Hindlimb muscle (tissue), 1 donor: ENCODE measurements at regions not wholly inside any gene's neighbourhood (a gene's known extent, or its start where the extent isn't known, plus 50 kb on each side); places are given as distances from the start of the nearest gene placed in this dataset.

Experiments
- DNase-seq: peaks from one replicate; pipeline ENCODE4 v3.0.0-alpha.2; 2013

DNA sequence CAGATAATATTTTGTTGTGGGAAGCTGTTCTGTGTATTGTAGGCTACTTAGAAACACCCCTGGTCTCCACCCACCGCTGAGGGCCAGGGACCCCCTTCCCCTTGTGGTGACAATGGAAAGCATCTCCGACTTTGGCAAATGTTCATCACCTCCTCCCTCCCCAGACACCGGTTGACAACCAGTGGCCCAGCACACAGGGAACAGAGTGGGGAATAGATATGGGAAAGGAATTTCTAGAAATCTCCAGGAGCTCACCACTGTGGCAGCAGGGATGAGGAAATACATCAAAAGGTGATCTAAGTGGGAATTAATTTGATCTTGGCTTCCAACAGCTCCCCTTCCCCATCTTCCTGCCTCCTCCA, 257.3 kb upstream of the FOXQ1 start:
- no peak for DNase-seq

DNA sequence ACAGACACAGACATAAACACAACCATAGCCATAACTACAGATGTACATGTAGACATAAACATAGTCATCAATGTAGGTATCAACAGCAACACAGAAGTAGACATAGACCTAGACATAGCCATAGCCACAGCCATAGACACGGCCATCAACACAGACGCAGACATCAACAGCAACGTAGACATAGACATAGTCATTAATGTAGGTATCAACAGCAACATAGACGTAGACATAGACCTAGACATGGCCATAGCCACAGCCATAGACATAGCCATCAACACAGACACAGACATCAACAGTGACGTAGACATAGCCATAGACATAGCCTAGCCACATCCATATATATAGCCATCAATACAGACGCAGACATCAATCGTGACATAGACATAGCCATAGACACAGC, 258.3 kb upstream of the FOXQ1 start:
- DNase-seq: no peak

DNA sequence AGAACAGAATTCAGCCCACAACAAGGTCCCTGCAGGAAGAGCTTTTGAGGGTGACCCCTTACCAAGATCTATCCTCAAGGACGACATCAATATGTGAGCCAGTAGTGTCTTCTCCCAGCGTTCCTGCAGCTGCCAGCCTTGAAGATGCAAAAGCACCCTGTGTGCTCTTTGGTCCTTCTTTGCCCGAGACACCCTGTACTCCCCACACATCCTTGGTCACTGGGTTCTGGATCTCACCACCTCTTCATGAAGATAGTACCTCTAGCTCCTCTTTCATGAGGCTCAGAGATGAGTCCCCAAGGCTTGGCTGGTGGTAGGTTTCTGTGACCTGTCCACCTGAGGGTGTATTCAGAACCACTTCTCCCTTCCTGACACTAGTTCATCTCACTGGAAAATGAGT, 259.6 kb upstream of the FOXQ1 start:
- no peak for DNase-seq

DNA sequence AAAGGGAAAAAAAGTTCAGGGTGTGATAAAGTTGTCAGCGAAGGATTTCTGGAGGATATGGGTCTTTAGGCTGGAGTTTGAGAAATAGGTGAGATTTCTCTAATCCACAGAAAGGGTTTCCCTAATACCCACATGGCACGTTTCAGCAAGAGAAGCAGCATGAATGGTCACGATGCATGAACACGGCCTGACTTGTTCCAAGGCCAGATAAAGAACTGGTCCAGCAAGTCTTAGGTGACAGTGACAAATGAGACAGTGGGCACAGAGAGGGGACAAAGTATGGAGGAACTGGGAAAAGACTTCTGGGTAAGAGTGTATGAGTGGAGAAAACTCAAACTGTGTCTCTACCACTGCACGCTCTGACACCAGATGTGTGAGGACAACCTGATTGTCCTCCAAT, 262.0 kb upstream of the FOXQ1 start:
- no peak for DNase-seq

DNA sequence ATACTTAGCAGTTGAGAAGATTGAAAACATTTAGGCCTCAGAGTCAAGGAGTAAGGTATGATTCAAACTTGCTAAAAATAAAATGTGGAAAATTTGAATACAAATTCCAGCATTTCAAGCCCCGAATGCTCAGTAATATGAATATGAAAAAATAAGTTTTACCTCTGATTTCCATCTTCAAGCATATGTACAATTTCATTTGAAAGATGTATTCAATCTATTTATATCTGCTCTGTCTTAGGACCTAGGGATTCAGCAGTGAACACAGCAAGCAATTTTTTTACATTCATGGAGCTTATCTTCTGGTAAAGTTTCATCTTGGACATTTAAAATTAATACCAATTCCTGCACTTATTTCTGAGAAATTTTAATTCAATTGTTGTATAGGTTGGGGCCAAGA, 262.7 kb upstream of the FOXQ1 start:
- DNase-seq: no peak

DNA sequence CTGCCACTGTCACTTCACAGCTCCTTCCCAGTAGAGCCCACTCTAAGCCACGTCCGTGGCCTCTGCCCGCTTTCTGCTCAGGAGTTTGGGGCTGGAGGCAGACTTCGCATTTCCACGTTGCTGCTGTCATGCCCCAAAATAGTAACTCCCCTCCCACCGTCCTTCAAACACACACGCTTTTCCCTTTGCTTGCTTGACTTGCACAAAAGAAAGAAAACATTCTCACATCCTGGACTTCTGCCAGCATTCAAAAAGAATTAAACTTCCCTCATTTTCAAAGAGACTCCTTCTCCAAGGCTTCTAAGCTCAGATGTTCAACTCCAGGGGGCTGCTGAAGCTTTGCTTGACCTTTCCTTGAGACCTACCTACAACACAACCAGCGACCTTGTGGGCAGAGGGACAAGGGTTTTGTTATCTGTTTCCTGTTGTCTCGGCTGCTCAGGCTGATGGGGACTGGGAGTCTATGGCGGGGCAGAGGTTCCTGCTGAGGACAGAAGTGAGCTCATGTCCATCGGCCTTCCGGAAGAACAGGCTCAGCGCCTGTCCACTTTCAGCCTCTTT, 263.8 kb upstream of the FOXQ1 start:
- DNase-seq: no peak

DNA sequence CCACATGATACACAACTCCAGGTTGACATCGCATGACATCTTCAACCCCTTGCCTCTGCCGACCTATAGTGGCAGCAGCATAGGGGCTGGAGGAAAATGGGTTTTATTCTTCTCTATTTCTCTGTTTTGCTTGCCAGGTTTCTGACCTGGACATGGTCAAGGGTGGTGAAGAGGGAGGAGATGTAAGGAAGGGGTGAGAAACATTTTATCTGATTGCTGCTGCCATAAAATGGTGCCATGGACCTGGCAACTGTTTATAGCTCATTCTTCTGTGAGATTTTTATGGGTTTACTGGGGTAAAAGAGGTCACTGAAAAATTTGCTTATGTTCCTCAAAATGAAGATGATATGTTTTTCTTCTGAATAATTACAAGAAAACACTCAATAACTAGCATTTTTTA, 266.7 kb upstream of the FOXQ1 start:
- DNase-seq: no peak

DNA sequence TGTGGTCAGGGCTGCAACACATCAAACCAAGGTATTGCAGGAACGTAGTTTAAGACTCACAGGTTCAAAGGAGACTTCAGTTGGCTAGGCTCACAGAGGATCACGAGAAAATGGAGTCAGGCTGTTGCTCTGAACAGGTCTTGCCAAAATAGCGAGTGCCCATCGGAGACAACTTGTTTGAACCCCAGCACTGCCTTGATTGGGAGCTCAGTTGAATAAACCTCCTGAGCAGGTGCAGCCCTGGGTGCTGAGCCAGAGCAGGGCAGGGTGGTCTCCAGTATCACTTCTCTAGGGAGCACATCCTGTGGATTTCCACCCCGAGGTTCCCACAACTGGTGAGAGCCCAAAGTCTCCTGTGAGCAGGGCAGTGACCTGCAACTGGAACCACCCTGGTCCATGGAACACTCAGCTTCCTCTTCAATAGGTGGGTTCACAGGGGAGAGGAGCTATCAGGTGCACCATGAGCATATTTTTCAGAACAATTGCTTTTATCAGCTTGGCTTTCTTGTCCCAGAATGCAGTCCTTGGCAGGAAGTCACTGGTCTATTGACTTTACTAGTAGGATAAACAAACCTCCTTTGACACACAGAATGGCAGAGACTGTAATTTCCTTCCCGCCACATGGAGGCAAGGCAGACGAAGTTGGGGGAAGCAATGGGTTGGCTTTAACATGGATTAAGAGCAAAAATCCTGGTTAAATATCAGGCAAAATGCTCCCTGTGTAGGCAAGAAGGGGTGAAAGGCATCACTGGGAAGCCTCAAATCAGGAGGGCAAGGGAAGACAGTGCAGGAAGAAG, 267.7 kb upstream of the FOXQ1 start:
- no peak for DNase-seq

DNA sequence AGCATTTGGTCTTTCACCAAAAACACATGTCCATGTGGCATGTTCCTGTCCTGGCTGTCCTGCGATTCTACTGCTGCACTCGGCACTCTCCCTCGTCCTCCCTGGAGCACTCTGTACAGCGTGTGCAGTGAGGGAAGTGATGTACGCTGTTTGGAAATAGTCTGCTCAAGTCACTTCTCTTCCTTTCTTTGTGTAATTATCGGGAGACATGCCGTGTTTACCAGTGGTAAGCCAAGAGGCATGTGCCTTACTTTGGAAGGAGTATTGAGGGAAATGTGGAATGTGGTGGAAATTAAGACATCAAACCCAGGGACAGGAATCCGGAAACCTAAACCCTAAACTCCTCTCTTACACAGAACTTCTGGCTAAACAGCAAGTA, 268.5 kb upstream of the FOXQ1 start:
- no peak for DNase-seq

DNA sequence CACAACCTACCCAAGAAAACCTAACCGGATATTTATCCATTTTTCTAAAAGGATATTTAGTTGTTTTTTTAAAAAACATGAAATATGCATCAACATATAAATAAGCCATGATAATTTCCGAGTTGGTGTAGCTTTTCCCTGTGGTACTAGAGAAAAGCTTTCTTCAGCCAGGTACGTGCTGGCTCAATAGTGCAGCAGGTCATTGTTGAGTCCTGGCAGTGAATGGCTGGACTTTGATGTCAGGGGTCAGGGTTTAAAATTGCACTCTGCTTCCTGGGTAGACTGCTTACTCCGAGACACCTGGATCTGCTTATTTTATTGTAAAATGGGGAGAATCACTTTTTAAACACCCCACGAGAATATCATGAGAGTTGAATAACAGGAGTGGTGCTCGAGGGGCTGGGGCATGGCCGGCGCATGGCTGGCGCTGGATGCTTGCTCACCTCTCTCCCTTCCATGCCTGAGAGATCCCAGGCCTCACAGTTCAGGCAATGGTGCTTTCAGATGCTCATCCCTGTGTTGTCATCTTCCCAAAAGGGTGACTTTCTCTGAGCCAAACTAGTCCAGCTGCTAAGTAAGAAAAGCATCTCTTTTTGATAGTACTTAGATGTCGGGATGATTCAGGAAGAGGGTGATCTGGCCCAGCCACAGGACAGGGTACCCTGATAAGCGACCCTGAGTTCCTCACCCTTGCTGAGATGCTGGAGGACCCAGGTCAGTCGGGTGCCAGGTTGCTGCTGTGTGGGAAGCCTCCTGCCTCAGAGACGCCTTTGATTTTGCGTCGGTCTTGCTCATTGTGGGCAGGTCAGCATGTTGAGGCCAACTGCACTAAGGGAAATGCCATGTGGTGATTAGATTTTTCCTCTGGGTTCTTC, 269.1 kb upstream of the FOXQ1 start:
- no peak for DNase-seq

DNA sequence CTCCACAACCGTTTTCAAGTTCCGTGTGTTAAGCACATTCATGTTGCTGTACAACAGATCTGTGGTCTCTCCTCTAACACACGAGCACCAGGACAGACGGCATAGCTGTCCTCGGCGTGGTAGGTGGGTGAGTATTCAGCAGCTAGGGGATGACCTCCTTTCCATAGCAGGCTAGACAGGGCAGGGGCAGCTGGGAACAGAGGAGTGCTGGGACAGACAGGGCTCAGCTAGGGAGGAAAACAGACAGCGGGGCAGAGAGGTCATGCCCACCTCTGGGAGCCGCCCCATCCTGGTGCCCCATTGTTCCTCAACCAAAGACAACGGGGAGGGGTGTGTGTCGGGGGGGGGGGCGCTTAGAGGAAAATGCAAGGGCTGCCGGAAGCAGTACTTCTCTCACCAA, 271.5 kb upstream of the FOXQ1 start:
- no peak for DNase-seq

DNA sequence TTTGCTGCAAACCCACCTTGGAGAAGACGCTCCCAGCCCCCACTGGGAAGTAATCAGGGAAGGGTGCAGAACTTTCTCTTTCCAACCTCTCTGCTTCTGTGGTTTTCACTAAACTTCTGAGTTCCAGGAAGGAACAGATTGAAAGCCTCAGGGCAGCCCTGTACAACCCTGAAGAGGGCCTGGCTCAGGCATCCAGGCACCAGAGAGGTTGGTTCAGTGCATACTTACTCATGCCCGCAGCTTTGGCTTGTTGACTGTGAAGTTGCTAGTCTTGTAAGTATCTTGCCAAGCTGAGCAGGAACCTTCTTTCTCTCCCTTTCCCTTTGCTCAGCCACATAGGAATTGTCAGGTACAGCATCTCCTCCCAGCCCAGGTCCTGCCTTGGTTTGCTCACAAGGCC, 272.2 kb upstream of the FOXQ1 start:
- no peak for DNase-seq

DNA sequence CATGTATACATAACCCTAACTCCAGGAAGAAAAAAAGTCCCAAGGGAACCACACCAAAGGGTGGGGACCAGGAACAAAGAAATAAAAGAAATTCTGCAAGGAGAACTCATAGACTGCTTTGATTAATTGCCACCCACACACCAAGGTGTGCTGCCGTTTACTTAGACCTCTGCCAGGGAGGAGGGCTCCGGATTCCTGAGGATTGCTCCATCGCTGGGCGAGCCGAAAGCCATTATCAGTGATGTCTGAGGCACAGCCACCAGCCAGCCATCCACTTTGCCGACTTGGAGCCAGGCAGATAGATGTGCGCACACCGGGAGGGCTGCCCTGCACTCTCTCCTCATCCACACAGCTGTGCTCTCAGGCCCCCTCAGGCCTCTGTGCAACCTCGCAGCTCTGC, 272.7 kb upstream of the FOXQ1 start:
- DNase-seq: no peak

DNA sequence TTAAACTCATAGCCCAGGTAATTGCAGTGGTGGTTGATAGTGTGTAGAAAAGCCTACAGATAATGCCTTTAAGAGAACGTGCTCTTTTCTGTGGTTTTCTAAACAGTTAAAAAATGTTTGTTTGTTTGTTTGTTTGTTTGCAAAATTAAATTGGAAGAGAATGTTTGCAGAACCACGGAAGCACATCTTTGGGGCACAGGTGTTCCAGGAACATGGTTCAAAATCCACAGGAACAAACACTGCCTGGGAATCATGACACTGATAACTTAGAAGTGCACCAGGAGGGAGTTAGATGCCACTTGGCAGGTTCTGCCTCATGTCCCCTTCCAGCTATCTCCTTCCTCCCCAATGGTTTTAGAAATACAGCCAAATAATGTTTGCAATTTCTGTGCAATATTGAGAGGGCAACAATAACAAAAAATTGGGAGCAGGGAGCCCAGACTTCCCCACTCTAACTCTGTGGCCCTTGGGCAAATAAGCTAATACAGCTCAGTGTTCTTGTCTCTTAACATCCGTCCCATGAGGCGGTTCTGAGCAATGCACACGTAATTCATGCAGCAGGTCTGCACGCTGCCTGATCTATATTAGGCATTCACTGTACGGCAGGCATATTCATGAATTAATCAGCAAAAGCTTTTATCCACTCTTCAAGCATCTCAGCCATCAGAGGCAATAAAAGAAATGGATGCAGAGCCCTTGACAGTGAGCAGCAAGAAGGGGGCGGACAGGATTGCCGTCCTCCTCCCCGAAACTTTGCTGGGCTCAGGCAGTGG, 274.3 kb upstream of the FOXQ1 start:
- DNase-seq: no peak

DNA sequence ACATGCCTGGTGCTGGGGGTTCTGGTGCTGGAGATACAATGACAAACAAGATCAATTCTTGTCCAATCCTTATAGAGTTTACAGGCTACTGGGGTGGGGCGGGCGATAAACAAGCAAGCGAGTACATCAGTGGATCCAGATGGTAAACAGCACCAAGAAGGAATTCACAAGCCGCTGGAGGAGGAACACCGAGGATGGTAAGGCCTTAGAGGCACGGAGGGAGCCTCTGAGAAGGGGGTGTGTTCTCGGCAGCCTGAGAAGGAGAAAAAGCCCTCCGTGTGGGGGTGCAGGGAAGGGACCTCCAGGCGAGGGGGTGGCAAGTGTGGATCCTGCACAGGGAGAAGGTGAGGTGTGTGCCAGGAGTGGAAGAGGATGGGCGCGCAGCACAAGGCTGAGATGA, 276.5 kb upstream of the FOXQ1 start:
- no peak for DNase-seq

DNA sequence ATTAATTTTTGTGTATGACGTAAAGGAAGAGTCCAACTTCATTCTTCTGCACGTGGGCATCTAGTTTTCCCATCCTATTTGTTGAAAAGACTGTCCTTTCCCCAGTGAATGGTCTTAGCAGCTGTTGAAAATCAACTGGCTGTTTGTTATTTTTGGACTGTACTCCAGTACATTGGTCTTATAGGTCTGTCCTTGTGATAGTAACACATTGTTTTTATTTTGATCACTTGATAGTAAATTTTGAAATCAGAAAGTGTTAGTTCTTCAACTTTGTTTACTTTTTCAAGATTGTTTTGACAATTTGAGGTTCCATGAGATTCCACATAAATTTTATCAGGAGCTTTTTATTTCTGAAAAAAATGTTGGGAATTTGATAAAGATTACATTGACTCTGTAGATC, 280.2 kb upstream of the FOXQ1 start:
- DNase-seq: no peak

DNA sequence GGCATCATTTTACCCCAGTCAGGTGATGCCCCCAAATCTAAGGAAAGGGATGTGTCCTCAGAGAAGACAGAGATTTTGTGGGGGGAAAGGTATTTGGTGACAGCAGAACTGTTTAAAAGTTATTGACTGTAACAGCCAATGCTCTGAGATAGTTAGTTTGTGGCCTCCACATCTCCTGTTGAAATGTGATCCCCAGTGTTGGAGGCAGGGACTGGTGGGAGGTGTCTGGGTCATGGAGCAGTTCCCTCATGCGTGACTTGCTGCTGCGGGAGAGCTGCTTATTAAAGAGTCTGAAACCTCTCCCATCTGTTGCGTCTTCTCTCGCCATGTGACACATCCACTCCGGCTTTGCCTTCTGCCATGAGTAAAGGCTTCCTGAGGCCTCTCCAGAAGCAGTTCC, 282.8 kb upstream of the FOXQ1 start:
- DNase-seq: no peak

DNA sequence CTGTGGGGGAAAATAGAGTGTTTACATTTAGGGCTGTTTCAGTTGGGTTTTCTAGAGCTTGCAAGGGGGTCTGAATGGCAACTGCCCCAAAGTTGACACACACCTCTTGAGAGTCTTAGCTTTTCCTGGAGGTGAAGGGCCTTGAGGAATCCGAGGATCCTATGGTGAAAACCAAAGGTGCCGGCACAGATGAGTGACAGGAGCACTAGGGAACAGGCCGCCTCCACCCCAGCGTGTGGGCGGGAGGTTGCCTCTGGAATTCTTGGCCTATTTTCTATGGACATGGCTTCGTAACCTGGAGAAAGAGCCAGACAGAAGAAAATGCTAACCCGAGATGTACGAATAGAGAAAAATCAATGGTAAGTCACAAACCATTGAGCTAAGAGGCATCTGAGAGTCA, 283.2 kb upstream of the FOXQ1 start:
- no peak for DNase-seq

DNA sequence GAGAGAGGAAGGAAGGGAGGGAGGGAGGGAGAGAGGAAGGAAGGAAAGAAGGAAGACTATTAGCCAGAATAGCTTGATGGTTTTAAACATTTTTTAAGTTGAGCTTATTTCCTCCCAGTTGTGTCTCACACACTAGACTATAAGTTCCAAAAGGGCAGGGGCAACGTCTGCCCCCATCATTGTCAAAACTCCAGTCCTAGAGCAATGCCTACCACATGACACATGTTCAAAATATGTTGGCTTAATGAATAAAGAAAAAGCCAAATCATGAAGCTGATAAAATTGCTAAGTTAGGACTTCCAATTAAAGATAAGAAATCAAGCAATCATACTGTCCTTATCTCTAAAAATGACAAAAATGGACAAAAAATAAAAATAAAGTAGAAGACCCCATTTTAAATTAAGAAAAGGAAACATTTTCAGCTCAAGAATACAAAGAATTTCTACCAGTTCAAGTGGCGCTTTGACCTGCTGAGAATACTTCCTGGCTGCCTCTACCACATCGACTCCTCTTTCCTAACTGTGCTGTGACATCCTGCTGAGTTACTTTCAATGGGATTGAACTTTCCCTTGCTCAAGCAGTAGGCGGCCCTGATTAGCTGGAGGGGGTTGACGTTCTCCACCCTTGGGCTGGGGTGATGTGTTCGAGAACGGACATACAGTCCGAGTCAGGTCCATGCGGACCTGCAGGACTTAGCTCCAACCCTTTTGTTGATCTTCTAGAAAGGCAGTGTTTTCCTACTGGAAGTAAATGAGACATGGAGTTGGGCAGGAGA, 283.9 kb upstream of the FOXQ1 start:
- DNase-seq: no peak

DNA sequence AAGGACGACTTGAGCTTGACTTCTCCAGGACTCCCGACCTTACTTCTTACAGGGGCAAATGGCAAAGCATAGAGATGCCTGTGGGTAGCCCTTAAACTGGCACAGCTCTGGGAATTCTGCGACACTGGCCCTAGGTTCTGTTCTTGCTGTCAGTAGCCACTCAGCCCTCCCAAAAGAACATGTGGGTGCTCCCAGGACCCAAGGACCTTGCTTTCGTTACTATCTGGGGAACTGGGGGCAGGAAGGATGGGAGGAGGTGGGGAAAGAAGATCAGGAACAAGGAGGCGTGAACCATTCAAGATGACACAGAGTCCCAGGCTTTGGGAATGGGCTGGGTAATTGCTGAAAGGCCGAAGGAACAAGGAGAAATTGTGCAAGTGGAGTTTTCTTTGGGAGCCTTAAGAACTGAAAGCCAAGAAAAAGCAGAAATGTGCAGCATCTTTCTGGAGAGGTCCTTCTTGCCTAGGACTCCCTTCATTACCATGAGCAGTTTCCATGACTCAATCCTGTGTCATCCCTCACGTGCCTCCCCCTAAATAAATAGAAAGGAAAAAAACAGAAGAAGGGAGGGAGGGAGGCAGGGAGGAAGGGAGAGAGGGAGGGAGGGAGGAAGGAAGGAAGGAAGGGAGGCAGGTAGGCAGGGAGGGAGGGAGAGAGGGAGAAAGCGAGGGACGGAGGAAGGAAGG, 284.6 kb upstream of the FOXQ1 start:
- DNase-seq: no peak

DNA sequence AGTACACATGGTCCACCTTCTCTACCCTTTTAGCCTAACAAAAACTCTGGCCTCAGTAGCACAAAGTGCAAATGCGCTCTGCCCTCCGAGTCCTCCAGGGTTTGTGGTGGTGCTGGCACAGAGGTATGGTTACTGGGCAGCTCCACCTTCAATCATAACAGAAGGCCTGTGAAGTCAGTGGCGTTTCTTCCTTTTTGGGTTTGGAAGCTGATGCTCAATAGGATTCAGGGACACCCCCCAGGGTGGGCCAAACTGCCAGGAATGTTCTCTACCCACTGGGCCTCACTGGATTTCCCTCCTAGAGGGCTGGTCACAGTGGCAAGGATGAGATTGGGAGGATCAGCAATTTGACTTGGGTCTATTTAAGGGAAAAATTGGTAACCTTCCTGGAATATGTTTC, 286.1 kb upstream of the FOXQ1 start:
- no peak for DNase-seq

DNA sequence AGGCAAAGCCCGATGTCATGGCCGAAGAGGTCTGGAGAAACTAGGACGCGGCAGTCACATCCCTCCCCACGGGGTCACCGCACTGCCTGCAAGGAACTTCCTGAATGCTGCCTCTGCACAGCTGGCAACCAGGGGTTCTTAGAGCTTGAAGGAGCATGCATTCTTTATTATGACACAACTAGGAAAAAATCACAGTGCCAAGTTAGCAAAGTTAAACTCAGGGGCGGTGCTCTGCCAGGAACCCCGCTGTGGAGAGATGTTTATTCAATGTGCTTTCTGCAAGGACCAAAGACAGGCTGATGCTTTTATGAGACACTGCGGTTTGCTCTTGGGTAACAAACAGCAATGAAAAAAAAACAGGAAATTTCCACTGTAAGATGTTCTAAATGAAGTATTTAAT, 287.3 kb upstream of the FOXQ1 start:
- peak; percentile 38 for DNase-seq
